Endodermal cell (in vitro differentiated cells): ENCODE measurements at regions not wholly inside any gene's neighbourhood (a gene's known extent, or its start where the extent isn't known, plus 50 kb on each side); places are given as distances from the start of the nearest gene placed in this dataset.

Source experiments
- DNase-seq: peaks from one replicate; pipeline ENCODE4 v3.0.0-alpha.2; 2017
- H3K27ac ChIP-seq: 2 replicates; pipeline ENCODE4 v1.5.1; 2013; ENCODE audit warnings: mild to moderate bottlenecking, low read depth, low read length, moderate library complexity
- H3K27me3 ChIP-seq: 2 replicates; pipeline ENCODE4 v1.6.1; 2013; ENCODE audit warnings: mild to moderate bottlenecking, low read length, moderate library complexity; ENCODE audit not compliant: insufficient read depth, control insufficient read depth, poor library complexity, severe bottlenecking
- H3K36me3 ChIP-seq: 2 replicates; pipeline ENCODE4 v1.7.0; 2013; ENCODE audit warnings: mild to moderate bottlenecking, low read length, moderate library complexity; ENCODE audit not compliant: control insufficient read depth, insufficient read depth
- H3K4me1 ChIP-seq: one replicate; pipeline ENCODE4 v1.7.0; 2013; ENCODE audit warnings: low read length; ENCODE audit not compliant: control insufficient read depth, insufficient read depth
- H3K4me3 ChIP-seq: 2 replicates; pipeline ENCODE4 v1.5.1; 2013; ENCODE audit warnings: mild to moderate bottlenecking, low read length, moderate library complexity
- H3K9ac ChIP-seq: 2 replicates; pipeline ENCODE4 v1.6.1; 2013; ENCODE audit warnings: mild to moderate bottlenecking, low read length, moderate library complexity; ENCODE audit not compliant: poor library complexity, severe bottlenecking; ENCODE audit errors: extremely low read depth
- H3K9me3 ChIP-seq: 2 replicates; pipeline ENCODE4 v1.6.1; 2013; ENCODE audit warnings: mild to moderate bottlenecking, low read length, moderate library complexity; ENCODE audit not compliant: control insufficient read depth
- H3K27ac Mint-ChIP-seq: 2 replicates; pipeline ENCODE4 v1.8.0; 2020; ENCODE audit warnings: mixed read lengths
- H3K27me3 Mint-ChIP-seq: 2 replicates; pipeline ENCODE4 v1.8.0; 2021; ENCODE audit warnings: mild to moderate bottlenecking, mixed read lengths; ENCODE audit not compliant: insufficient read depth
- H3K36me3 Mint-ChIP-seq: 2 replicates; pipeline ENCODE4 v1.8.0; 2020; ENCODE audit warnings: low read depth, mixed read lengths
- H3K4me1 Mint-ChIP-seq: 2 replicates; pipeline ENCODE4 v1.8.0; 2020; ENCODE audit warnings: mixed read lengths
- H3K4me3 Mint-ChIP-seq: 2 replicates; pipeline ENCODE4 v1.8.0; 2020; ENCODE audit warnings: mild to moderate bottlenecking, moderate library complexity, mixed read lengths
- H3K9me3 Mint-ChIP-seq: 2 replicates; pipeline ENCODE4 v1.8.0; 2020; ENCODE audit warnings: mild to moderate bottlenecking, mixed read lengths
- CTCF ChIP-seq: fragments of 200-600 bp; sonication (generic); conservative IDR thresholded peaks from 2 replicates; pipeline ENCODE4 v1.5.0; 2021; ENCODE audit warnings: antibody characterized with exemption, mild to moderate bottlenecking
- WGBS, 2 experiments: methylation state at CpG; one replicate each; pipeline versions ENCODE4 v1.1.5 to v1.1.7; 2013; ENCODE audit warnings: missing lambda C conversion rate in 2 of 2, mixed read lengths in 1 of 2; ENCODE audit not compliant: insufficient coverage in 1 of 2, insufficient read length in 1 of 2; 5-methylcytosine and 5-hydroxymethylcytosine counted together

DNA sequence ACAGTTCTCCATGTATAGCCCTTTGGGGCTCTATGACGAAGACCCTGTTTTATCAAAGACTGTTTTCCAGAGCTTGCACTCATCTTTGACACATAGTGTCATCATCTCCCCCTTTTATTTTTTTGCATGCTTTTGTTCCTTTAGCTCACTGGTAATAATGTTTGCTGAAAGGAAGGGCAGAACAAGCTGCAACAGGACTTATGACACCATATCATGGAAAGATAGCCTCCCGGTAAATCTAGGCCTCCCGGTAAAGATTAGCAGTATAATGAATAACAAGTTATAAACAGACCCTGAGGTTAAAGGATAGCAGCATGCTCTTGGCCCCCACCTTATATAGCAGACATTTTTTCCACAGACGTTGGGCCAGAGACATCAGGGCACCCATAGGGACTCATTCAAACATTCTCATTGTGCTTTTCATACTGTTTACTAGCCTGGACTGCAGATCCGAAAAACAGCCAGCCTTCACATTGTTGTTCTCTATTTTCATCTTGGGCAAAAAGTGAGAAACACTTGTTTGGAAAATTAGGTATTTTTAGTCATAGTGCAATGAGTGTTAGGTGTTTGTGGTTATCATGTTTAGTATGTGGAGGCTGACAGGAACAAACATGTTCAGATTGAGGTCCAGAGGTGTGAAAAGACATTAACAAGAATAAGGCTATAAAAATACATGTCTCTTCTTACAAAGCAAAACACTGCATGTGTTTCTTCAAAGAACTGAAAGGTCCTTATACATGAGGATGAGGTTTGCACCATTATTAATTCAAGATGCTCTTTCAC, 136.9 kb upstream of the SPRY2 start:
- no peak for TF ChIP-seq CTCF
- no peaks in the 10 kb centered on the region for H3K4me1 ChIP-seq
- no peaks in the 10 kb centered on the region for H3K27me3 ChIP-seq
- no peaks in the 10 kb centered on the region for H3K27me3 Mint-ChIP-seq
- no peak overlapping the region for H3K9ac ChIP-seq
- no peak for DNase-seq
- 89 to 92% methylated on average over 5 of the region's 5 CpGs for WGBS, 2 experiments
- H3K27ac ChIP-seq = no peak overlapping the region
- H3K9me3 ChIP-seq = no peaks in the 10 kb centered on the region
- no peaks in the 10 kb centered on the region for H3K4me1 Mint-ChIP-seq
- no peaks in the 10 kb centered on the region for H3K9me3 Mint-ChIP-seq
- no peaks in the 10 kb centered on the region for H3K36me3 Mint-ChIP-seq
- H3K4me3 ChIP-seq = no peak overlapping the region
- no peaks in the 10 kb centered on the region for H3K36me3 ChIP-seq
- no peak overlapping the region for H3K4me3 Mint-ChIP-seq
- no peak overlapping the region for H3K27ac Mint-ChIP-seq

DNA sequence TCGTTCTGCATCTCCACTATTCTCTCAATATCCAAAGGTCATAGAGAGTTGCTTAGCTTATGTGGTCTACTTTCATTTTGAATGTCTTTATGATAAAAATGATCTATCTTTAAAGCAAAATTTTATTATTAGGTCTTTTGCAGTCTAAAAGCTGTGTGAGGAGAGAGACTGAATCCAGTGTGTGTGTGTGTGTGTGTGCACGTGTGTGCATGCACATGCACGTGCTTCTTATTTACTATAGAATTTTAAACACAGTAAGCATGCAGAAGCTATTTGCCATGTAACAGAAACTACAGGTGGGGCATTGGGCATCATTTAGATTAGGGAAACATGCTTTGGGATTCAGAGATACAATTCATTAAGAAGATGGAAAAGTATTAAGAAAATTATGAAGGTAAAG, 136.0 kb upstream of the SPRY2 start:
- no peaks in the 10 kb centered on the region for H3K4me1 ChIP-seq
- Mint-ChIP-seq H3K4me1 (no peaks in the 10 kb centered on the region), H3K9me3 (no peaks in the 10 kb centered on the region), H3K27me3 (no peaks in the 10 kb centered on the region), H3K4me3 (no peak overlapping the region), H3K36me3 (no peaks in the 10 kb centered on the region), H3K27ac (no peak overlapping the region)
- no peaks in the 10 kb centered on the region for H3K27me3 ChIP-seq
- no peak for TF ChIP-seq CTCF
- H3K4me3 ChIP-seq = no peak overlapping the region
- 100% methylated on average over 2 of the region's 3 CpGs; no CpG with 5 or more reads in 1 of the 2 experiments for WGBS, 2 experiments
- H3K27ac ChIP-seq = no peak overlapping the region
- no peak overlapping the region for H3K9ac ChIP-seq
- H3K9me3 ChIP-seq = no peaks in the 10 kb centered on the region
- DNase-seq = no peak
- no peaks in the 10 kb centered on the region for H3K36me3 ChIP-seq

DNA sequence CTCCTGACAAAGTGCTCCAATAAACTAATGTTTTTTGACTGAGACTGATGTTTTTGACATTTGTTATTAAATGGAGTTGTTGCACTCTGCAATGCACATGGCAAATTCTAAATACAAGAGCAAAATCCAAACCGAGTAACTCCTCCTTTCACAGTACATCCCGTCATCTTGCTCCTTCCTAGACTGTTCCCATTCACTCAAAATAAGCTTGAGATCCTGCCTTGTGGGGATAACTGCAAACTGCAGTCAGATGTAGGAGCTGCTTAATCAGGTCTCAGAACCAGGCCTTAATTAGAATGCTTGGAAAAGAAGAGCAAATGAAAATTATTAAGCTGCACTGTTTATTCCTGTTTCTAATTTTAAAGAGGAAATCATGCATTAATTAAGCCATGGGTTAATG, 134.8 kb upstream of the SPRY2 start:
- Mint-ChIP-seq H3K4me3 (no peak overlapping the region), H3K9me3 (no peaks in the 10 kb centered on the region), H3K27me3 (no peaks in the 10 kb centered on the region), H3K36me3 (no peaks in the 10 kb centered on the region), H3K27ac (no peak overlapping the region), H3K4me1 (no peaks in the 10 kb centered on the region)
- Histone ChIP-seq H3K27ac (no peak overlapping the region), H3K36me3 (no peaks in the 10 kb centered on the region), H3K4me1 (no peaks in the 10 kb centered on the region), H3K9me3 (no peaks in the 10 kb centered on the region), H3K4me3 (no peak overlapping the region), H3K27me3 (no peaks in the 10 kb centered on the region), H3K9ac (no peak overlapping the region)
- WGBS, 2 experiments = 90 to 94% methylated on average over 2 of the region's 2 CpGs
- no peak for DNase-seq
- peak; percentile 44 for TF ChIP-seq CTCF
